ENCODE measurements at regions not wholly inside any gene's neighbourhood (a gene's known extent, or its start where the extent isn't known, plus 50 kb on each side); places are given as distances from the start of the nearest gene placed in this dataset.
A peak's percentile ranks its signal among the peaks of the same experiment; 100 is the strongest.
"Not testable (repeated sequence)": the region's sequence is repeated elsewhere in the genome, so short reads cannot be mapped to it uniquely, and the experiment has no call there.

GRCh38 chr3:118618247-118619040 lies 416.2 kb downstream of the IGSF11 start:
- peak in 21 of 42 donors; percentile 8 to 72 (median 33) for DNase-seq
- intact Hi-C loops (cut with DNase I) = no loop called here

DNA sequence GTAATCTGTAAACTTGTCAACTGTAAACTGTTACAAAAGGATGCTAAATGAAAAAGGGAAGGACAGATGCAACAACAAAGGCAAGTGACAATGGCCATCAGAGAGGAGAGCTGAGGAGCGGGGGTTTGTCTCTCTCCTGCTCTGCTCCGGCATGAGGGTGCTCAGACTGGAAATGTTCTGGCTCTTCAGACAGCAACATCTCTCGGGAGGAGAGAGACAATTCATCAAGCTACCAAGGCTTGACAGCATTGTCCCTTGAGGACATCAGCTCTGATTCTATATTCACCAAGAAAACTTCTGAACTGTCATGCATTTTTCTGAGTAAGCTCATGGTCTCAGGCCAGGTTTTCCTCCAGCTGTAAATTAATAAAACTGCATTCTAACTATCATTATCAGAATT lies 408.2 kb downstream of the IGSF11 start:
- DNase-seq = no peak
- intact Hi-C loops (cut with DNase I) = no loop called here

DNA sequence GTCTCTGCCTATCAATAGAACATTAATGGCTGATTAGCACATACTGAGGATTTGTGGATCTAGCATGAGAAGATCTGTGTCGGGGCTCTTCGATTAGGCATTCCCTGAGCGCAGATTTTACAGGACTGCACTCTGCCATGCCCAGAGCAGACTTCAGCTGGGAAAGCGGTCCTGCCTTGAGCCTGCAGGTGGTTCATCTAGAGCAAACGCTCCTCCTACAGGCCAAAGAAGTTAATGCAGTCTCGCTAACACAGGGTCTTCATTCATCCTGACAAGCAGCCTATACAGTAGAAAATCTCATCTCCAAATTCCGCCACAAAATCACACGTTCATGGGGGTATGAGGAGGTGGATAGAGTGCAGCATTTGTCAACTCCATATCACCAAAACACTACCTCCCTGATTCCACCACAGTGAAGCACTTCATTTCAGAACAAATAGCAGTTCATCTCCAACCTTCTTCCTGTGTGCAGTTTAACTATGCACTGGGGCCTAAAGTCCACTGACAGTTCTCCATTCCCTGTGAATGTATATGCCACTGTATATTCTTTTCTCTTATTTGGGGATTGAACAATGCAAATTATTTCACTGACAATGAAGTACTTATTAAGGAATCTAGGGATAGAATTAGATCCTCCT lies 405.8 kb downstream of the IGSF11 start:
- peak; percentile 54 to 92 (median 77) for DNase-seq
- intact Hi-C loops (cut with DNase I) = no loop called here

GRCh38 chr3:118629821-118630220 lies 404.8 kb downstream of the IGSF11 start:
- no peak for DNase-seq
- intact Hi-C loops (cut with DNase I) = no loop called here

GRCh38 chr3:118635711-118636110 lies 398.9 kb downstream of the IGSF11 start:
- DNase-seq = no peak
- intact Hi-C loops (cut with DNase I) = no loop called here

- DNase-seq = peak in 5 of 42 donors; percentile 14 to 52 (median 24)
- intact Hi-C loops (cut with DNase I) = no loop called here
These were observed 397.8 kb downstream of the IGSF11 start for GRCh38 chr3:118636841-118637240.

DNA sequence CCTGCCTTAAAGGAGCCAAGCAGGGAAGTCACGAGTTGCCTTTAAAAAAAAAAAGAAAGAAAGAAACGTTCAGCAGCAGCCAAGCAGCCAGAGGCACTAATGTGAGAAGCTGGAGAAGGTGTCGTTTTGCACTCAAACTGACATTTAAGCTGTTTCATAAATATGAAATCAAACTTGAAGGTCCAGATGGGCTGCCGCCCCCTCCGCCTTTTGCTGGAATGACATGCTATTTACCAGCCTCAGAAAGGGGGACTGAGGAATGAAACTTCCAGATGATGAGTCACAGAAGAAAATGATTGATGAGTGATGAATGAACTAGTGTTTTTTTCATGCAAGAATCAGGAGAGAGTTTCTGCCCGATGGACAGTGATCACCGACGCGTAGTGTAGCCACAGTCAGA lies 396.8 kb downstream of the IGSF11 start:
- intact Hi-C loops (cut with DNase I) = no loop called here
- peak in 1 of 42 donors; percentile 12 for DNase-seq

- intact Hi-C loops (cut with DNase I) = no loop called here
- DNase-seq = peak; percentile 27 to 96 (median 75)
These were observed 393.0 kb downstream of the IGSF11 start for GRCh38 chr3:118641608-118642007.

DNA sequence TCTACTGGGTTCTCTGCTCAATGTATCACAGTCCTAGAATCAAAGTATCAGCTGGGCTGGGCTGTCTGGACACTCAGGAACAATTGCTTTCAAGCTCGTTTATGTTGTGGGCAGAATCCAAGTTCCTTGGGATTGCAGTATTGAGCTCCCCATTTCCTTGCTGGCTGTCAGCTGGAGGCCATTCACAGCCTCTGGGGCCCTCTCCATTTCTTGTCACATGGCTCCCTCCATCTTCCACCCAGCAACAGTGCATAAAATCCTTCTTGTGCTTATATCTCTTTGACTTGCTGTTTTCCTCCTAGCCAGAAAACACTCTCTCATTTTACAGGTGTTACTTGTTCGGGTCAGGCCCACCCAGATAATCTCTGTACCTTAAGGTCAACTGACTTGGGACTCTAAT lies 363.5 kb downstream of the IGSF11 start:
- intact Hi-C loops (cut with DNase I) = no loop called here
- peak in 3 of 42 donors; percentile 3 to 12 (median 3) for DNase-seq

- no peak for DNase-seq
- intact Hi-C loops (cut with DNase I) = no loop called here
These were observed 359.3 kb downstream of the IGSF11 start for GRCh38 chr3:118675305-118675704.

DNA sequence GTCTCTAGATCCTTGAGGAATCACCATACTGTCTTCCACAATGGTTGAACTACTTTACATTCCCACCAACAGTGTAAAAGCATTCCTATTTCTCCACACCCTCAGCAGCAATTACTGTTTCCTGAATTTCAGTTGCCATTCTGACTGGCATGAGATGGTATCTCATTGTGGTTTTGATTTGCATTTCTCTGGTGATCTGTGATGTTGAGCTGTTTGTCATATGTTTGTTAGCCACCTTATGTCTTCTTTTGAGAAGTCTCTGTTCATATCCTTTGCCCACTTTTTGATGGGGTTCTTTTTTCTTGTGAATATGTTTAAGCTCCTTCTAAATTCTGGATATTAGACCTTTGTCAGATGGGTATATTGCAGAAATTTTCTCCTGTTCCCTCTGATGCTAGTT lies 356.0 kb downstream of the IGSF11 start:
- intact Hi-C loops (cut with DNase I); DNase-seq: not testable (repeated sequence)

DNA sequence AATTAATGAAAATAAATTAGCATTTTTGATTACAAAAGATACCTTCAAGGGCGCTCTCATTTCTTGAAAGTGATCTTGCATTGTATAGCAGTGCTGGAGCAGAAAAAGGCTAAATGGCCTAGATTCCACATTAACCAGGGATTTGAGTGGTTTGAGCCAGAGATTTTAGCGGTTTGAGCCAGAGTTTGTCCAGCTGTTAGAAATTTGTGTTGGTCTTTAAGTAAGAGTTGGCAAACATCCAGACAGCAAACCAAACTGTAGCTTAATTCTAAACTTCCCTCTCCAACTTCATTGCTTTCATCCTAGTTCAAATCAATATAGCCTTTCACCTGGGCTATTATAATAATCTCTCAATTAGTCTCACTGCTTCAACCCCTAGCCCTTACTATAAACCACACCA lies 351.7 kb downstream of the IGSF11 start:
- DNase-seq = no peak
- intact Hi-C loops (cut with DNase I) = no loop called here

GRCh38 chr3:118683636-118684035 lies 351.0 kb downstream of the IGSF11 start:
- intact Hi-C loops (cut with DNase I) = no loop called here
- DNase-seq = peak in 36 of 42 donors; percentile 3 to 79 (median 30)

DNA sequence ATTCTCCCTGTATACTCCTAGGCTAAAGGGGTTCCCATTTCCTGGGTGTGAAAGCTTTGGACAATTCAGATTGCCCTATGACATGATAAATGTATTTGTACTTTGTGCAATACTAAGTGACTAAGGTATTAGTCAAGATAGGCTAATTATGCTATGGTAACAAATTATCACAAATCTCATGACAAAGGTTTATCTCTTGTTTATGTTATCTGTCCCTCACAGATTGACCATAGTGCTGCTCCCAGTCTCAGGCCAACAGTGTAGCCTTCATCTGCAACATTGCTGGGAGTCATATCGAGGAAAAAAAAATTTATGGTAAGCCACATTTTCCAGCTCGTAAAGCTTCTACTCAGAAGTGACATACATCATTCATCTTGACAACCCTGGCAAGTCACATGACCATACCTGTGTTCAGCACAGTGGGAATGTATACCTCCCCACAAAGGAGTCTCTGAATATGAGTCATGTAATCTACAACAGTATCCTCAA lies 346.2 kb downstream of the IGSF11 start:
- no peak for DNase-seq
- intact Hi-C loops (cut with DNase I) = no loop called here

GRCh38 chr3:118692416-118692815 lies 342.2 kb downstream of the IGSF11 start:
- no peak for DNase-seq
- intact Hi-C loops (cut with DNase I) = no loop called here

DNA sequence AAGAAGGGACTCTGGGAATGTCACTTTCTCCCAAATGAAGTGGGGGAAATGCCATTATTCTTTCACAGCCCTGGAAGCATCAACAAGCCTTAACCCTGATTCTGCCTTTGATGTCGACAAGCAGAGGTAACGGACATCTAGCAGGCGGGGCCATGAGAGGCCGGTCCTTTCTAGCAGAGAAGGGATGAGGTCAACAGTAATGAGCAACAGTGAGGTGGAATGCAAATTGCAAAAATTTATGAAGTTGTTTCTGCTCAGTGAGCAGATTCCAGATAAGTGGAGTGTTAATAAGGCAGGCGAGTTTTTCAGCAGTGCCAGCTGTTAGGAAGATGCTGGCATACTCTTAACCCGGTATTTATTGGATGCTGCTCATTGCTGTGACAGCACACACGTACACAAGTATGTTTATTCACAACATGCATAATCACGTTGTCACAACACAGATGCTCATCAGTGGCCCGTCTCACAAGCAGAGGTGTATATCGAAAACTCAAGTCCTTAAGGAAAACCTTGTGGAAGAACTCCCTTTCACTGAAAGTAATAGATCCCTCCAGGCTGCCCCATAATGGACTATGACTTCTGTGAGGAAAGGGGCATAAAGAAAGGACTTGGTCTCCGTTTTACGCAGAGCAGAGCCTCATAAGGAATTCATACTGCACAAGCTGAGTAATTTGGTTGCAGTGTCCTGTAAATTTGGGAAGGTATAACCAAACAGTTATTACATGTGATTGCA lies 329.0 kb downstream of the IGSF11 start:
- no peak for DNase-seq
- intact Hi-C loops (cut with DNase I) = no loop called here

DNA sequence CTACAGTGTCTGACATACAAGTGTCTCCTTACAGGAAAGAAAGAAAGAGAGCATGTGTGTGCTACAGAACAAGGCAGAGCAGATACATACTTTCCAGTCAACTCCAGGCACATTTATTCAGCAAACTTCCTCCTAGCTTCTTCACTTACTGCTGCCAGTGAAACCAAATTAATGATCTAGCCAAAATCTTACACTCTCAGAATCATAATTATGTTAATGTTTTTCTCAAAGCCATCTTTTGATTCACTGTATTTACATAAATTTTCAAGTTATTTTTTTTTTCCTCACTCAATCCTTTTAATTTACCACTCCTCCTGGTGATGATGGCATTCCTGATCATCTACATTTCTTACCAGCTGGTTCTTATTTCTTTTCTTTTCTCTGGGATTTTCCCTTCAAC lies 326.7 kb downstream of the IGSF11 start:
- intact Hi-C loops (cut with DNase I) = no loop called here
- DNase-seq = no peak

GRCh38 chr3:118710532-118710931 lies 324.1 kb downstream of the IGSF11 start:
- intact Hi-C loops (cut with DNase I) = no loop called here
- no peak for DNase-seq

DNA sequence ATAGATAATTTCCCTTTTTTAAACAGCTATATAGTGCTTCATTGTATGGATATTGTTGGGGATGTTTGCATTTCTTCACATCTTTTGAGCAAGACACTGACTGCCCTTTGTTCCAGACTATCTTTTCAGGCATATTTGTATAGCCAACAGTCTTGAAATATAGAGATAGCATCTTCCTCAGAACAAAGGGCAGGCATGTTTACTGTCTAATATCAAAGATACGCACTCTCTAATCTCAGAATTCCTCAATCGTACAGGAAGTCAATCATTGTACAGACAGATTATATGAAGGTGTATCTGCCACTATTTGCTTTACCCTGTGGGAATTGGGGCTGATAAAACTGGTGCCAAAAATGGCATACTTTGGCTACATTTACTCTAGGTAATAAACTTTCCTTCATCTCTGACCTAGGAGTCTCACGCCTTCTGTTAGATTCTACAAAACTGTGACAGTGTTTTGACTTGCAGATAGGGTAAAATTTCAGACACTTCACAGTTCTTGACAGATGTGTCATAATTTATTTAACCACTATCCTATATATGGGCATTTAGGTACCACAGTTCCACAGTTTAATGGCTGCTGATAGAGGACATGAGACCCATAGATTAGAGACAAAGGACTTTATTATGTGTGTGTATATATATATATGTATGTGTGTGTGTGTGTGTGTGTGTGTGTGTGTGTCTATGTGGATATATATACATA lies 321.0 kb downstream of the IGSF11 start:
- intact Hi-C loops (cut with DNase I) = no loop called here
- no peak for DNase-seq
